Neural cell (in vitro differentiated cells): ENCODE measurements at regions not wholly inside any gene's neighbourhood (a gene's known extent, or its start where the extent isn't known, plus 50 kb on each side); places are given as distances from the start of the nearest gene placed in this dataset.

Experiments
- H2AFZ ChIP-seq: fragments of 200-600, 300-800 bp; sonication (generic), shearing (Covaris generic); 2 replicates; pipeline ENCODE4 v1.6.0; 2014; ENCODE audit warnings: low read depth, mild to moderate bottlenecking, antibody characterized with exemption, low read length, moderate library complexity
- H3F3A ChIP-seq: fragments of 200-600 bp; shearing (Covaris generic); 2 replicates; pipeline ENCODE4 v1.6.1; 2016; ENCODE audit warnings: mild to moderate bottlenecking, moderate library complexity, mixed read lengths, antibody characterized with exemption, low read length; ENCODE audit not compliant: insufficient read depth, poor library complexity, severe bottlenecking
- H3K27ac ChIP-seq: fragments of 200-600, 300-800 bp; sonication (generic), shearing (Covaris generic); 2 replicates; pipeline ENCODE4 v1.5.1; 2014; ENCODE audit warnings: mild to moderate bottlenecking, low read length, moderate library complexity
- H3K27me3 ChIP-seq: fragments of 300-800, 200-600 bp; sonication (generic), shearing (Covaris generic); 2 replicates; pipeline ENCODE4 v1.6.0; 2014; ENCODE audit warnings: mild to moderate bottlenecking, low read depth, low read length, moderate library complexity; ENCODE audit not compliant: insufficient read depth
- H3K36me3 ChIP-seq: fragments of 300-800, 200-600 bp; sonication (generic), shearing (Covaris generic); 2 replicates; pipeline ENCODE4 v1.5.1; 2014; ENCODE audit warnings: mild to moderate bottlenecking, antibody characterized with exemption, low read length, moderate library complexity; ENCODE audit not compliant: insufficient read depth
- H3K4me2 ChIP-seq: fragments of 300-800, 200-600 bp; sonication (generic), shearing (Covaris generic); 2 replicates; pipeline ENCODE4 v1.6.0; 2014; ENCODE audit warnings: mild to moderate bottlenecking, low read length
- H3K4me3 ChIP-seq: fragments of 300-800, 200-600 bp; sonication (generic), shearing (Covaris generic); 2 replicates; pipeline ENCODE4 v1.5.1; 2014; ENCODE audit warnings: mild to moderate bottlenecking, low read length, moderate library complexity
- H3K79me2 ChIP-seq: fragments of 200-600 bp; shearing (Covaris generic); replicated peaks from 2 replicates; pipeline ENCODE4 v1.6.0; 2014; ENCODE audit warnings: mild to moderate bottlenecking, low read length, moderate library complexity; ENCODE audit not compliant: insufficient read depth
- H3K9ac ChIP-seq: fragments of 300-800, 200-600 bp; sonication (generic), shearing (Covaris generic); 2 replicates; pipeline ENCODE4 v1.6.1; 2016; ENCODE audit warnings: mild to moderate bottlenecking, low read length, mixed read lengths
- H3K9me2 ChIP-seq: fragments of 200-600 bp; shearing (Covaris generic); 2 replicates; pipeline ENCODE4 v1.6.1; 2016; ENCODE audit warnings: mild to moderate bottlenecking, low read length, mixed read lengths; ENCODE audit not compliant: insufficient read depth
- H3K9me3 ChIP-seq: fragments of 200-600, 300-800 bp; sonication (generic), shearing (Covaris generic); 2 replicates; pipeline ENCODE4 v1.6.1; 2016; ENCODE audit warnings: mild to moderate bottlenecking, mixed run types, low read length, moderate library complexity, mixed read lengths
- H4K20me1 ChIP-seq: fragments of 200-600 bp; shearing (Covaris generic); 2 replicates; pipeline ENCODE4 v1.6.1; 2016; ENCODE audit warnings: mild to moderate bottlenecking, mixed run types; ENCODE audit not compliant: insufficient read depth
- CTCF ChIP-seq: fragments of 450-650 bp; IDR thresholded peaks from 2 replicates; pipeline ENCODE4 v1.5.1; 2014; ENCODE audit warnings: antibody characterized with exemption, mild to moderate bottlenecking, moderate library complexity; ENCODE audit not compliant: poor library complexity, severe bottlenecking
- EP300 ChIP-seq: fragments of 450-650 bp; conservative IDR thresholded peaks from 2 replicates; pipeline ENCODE4 v1.6.1; 2014; ENCODE audit warnings: antibody characterized with exemption, mild to moderate bottlenecking, moderate library complexity; ENCODE audit not compliant: poor library complexity, severe bottlenecking
- EZH2 ChIP-seq: fragments of 200-600, 300-800 bp; shearing (Covaris generic), sonication (generic); IDR thresholded peaks from 2 replicates; pipeline ENCODE4 v1.6.1; 2014; ENCODE audit warnings: antibody characterized with exemption, low read length, borderline replicate concordance, mild to moderate bottlenecking; ENCODE audit not compliant: insufficient read depth, poor library complexity, severe bottlenecking
- MXI1 ChIP-seq: fragments of 450-650 bp; conservative IDR thresholded peaks from 2 replicates; pipeline ENCODE4 v1.6.1; 2014; ENCODE audit warnings: antibody characterized with exemption, mild to moderate bottlenecking; ENCODE audit not compliant: poor library complexity, severe bottlenecking
- POLR2AphosphoS5 ChIP-seq: IDR thresholded peaks from 2 replicates; pipeline ENCODE4 v1.6.1; 2012
- RAD21 ChIP-seq: fragments of 450-650 bp; conservative IDR thresholded peaks from 2 replicates; pipeline ENCODE4 v1.6.1; 2014; ENCODE audit warnings: antibody characterized with exemption, mild to moderate bottlenecking, moderate library complexity
- REST ChIP-seq: IDR thresholded peaks from 2 replicates; pipeline ENCODE4 v1.6.1; 2012; ENCODE audit warnings: borderline replicate concordance
- SMC3 ChIP-seq: fragments of 450-650 bp; conservative IDR thresholded peaks from 2 replicates; pipeline ENCODE4 v1.6.1; 2014; ENCODE audit warnings: antibody characterized with exemption, mild to moderate bottlenecking, moderate library complexity; ENCODE audit not compliant: poor library complexity
- TAF1 ChIP-seq: IDR thresholded peaks from 2 replicates; pipeline ENCODE4 v1.6.1; 2012; ENCODE audit warnings: low read depth

- no peaks in the 10 kb centered on the region for H4K20me1 ChIP-seq
These were observed 396.9 kb upstream of the EYS start for GRCh38 chr6:66103954-66104353.

GRCh38 chr6:66103354-66103753, 396.3 kb upstream of the EYS start:
- Histone ChIP-seq H3K36me3 (no peaks in the 10 kb centered on the region), H3K27ac (peak overlapping the region; percentile 54), H3K79me2 (no peaks in the 10 kb centered on the region), H3K27me3 (no peaks in the 10 kb centered on the region), H3K9me3 (peaks cover 4% of the 10 kb centered on the region), H3K9ac (no peak overlapping the region), H3K4me3 (no peak overlapping the region), H3K9me2 (no peaks in the 10 kb centered on the region), H2AFZ (no peak overlapping the region), H3K4me2 (no peak overlapping the region), H3F3A (no peaks in the 10 kb centered on the region), H4K20me1 (no peaks in the 10 kb centered on the region)
- TF ChIP-seq CTCF (no peak), TAF1 (no peak), SMC3 (no peak), REST (no peak), MXI1 (no peak), RAD21 (no peak), EP300 (no peak)

More at GRCh38 chr6:66103954-66104353, 396.9 kb upstream of the EYS start:
- no peak overlapping the region for H2AFZ ChIP-seq
- H3K79me2 ChIP-seq, result no peaks in the 10 kb centered on the region
- H3K4me2 ChIP-seq, result no peak overlapping the region
- H3K9me3 ChIP-seq, result peaks cover 4% of the 10 kb centered on the region
- no peaks in the 10 kb centered on the region for H3K36me3 ChIP-seq
- H3K27ac ChIP-seq, result peak overlapping the region; percentile 54
- no peaks in the 10 kb centered on the region for H3F3A ChIP-seq
- H3K9ac ChIP-seq, result no peak overlapping the region
- no peak for TF ChIP-seq REST
- no peak for TF ChIP-seq EZH2
- no peak for TF ChIP-seq CTCF
- TF ChIP-seq RAD21, result no peak
- no peak for TF ChIP-seq EP300
- no peak for TF ChIP-seq TAF1
- no peak for TF ChIP-seq SMC3
- TF ChIP-seq MXI1, result no peak
- TF ChIP-seq POLR2AphosphoS5, result no peak
- no peaks in the 10 kb centered on the region for H3K27me3 ChIP-seq
- H3K9me2 ChIP-seq, result no peaks in the 10 kb centered on the region
- H3K4me3 ChIP-seq, result no peak overlapping the region
